Retinal pigment epithelial cell (primary cell): ENCODE measurements at regions not wholly inside any gene's neighbourhood (a gene's known extent, or its start where the extent isn't known, plus 50 kb on each side); places are given as distances from the start of the nearest gene placed in this dataset.

Source experiments
- DNase-seq: peaks from one replicate; pipeline ENCODE4 v3.0.0-alpha.2; 2010; ENCODE audit warnings: low read depth
- H3K4me3 ChIP-seq: 2 replicates; pipeline ENCODE4 v1.5.1; 2011; ENCODE audit warnings: mild to moderate bottlenecking, low read length, control low read depth, moderate library complexity
- TF ChIP-seq, protein P1 (sequence below): conservative IDR thresholded peaks from 2 replicates; pipeline ENCODE4 v1.5.1; 2011; ENCODE audit warnings: low read depth, low read length, control low read depth, inconsistent platforms

DNA sequence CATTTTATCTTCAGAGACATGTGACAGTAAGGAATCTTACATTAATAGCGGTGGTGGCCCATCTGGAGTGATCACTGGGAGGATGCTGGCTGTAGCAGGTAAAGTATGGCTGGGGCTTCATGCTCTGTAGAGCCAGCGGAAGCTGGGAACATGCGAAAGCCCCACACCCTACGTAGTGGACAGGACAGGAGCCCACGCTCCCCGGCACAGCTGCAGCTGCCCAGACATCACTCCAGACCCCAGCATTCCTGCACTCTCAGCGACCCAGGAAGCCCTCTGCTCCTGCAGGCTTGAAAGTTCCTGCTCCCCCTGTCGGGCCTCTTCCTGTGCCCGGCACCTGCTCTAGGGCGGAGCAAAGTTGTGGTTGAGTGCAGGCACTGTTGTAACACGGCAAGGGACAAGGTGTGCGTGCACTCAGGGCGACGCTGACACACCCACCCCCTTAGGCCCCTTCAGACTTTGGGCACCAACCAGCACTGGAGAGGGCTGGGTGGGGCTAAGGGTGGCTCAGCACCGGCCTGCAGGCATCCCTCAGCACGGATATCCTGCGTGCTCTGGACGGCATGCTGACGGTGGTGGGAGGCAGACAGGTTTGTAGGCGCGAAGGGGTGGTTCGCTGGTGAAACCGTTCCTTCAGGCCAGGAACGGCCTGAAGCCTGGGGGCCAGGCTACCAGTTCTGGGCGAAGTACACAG is 568.3 kb downstream of the FSCB start:
- no peak for DNase-seq
- TF ChIP-seq, protein P1, sequence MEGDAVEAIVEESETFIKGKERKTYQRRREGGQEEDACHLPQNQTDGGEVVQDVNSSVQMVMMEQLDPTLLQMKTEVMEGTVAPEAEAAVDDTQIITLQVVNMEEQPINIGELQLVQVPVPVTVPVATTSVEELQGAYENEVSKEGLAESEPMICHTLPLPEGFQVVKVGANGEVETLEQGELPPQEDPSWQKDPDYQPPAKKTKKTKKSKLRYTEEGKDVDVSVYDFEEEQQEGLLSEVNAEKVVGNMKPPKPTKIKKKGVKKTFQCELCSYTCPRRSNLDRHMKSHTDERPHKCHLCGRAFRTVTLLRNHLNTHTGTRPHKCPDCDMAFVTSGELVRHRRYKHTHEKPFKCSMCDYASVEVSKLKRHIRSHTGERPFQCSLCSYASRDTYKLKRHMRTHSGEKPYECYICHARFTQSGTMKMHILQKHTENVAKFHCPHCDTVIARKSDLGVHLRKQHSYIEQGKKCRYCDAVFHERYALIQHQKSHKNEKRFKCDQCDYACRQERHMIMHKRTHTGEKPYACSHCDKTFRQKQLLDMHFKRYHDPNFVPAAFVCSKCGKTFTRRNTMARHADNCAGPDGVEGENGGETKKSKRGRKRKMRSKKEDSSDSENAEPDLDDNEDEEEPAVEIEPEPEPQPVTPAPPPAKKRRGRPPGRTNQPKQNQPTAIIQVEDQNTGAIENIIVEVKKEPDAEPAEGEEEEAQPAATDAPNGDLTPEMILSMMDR = no peak
- H3K4me3 ChIP-seq = no peak overlapping the region

DNA sequence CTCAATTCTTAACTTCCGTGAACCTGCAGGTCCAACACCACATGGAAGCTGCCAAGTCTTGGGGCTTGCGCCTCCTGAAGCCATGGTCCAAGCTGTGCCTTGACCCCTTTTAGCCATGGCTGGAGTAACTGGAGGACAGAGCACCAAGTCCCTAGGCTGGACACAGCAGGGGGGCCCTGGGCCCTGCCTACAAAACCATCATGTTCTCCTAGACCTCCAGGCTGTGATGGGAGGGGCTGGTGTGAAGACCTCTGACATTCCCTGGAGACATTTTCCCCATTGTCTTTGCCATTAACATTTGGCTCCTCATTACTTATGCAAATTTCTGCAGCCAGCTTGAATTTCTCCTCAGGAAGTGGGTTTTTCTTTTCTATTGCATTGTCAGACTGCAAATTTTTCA is 570.1 kb downstream of the FSCB start:
- TF ChIP-seq, protein P1 = no peak
- H3K4me3 ChIP-seq = no peak overlapping the region
- no peak for DNase-seq

DNA sequence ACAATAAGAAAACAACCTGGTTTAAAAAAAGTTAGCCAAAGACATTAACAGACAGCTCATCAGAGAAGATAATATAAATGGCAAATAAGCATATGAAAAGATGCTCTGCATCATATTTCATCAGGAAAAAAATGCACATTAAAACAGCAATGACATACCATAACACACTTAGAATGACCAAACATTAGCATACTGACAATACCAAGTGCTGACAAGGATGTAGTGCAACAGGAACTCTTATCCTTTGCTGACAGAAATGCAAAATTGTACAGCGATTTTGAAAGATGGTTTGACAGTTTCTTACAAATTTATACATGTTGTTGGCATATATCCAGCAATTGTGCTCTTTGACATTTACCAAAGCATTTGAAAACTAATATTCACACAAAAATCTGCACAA is 573.0 kb downstream of the FSCB start:
- no peak for DNase-seq
- no peak overlapping the region for H3K4me3 ChIP-seq
- TF ChIP-seq, protein P1 = no peak

DNA sequence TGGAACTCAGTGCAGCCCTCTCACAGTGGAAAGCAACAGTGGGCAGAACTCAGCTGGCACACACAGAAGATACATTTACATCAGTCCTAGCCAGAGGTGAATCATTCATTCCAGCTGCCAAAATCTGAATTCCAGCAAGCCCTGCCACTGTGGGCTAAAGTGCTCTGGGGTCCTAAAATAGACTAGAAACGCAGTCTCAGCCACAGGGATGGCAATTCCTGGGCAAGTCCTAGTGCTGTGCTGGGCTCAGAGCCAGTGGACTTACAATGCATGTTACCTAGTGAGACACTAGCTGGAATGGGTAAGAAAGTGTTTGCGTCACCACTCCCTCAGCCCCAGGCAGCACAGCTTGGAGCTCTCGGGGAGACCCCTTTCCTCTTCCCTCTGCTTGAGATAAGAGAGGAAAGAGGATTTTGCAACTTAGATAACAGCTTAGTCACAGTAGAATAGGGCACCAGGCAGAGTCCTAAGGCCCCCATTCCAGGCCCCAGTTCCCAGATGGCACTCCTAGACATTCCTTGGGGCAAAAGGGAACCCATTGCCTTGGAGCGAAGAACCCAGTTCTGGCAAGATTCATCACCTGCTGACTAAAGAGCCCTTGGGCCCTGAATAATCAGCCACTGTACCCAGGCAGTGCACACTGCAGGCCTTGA is 592.9 kb downstream of the FSCB start:
- DNase-seq = no peak
- TF ChIP-seq, protein P1 = no peak
- H3K4me3 ChIP-seq = no peak overlapping the region

DNA sequence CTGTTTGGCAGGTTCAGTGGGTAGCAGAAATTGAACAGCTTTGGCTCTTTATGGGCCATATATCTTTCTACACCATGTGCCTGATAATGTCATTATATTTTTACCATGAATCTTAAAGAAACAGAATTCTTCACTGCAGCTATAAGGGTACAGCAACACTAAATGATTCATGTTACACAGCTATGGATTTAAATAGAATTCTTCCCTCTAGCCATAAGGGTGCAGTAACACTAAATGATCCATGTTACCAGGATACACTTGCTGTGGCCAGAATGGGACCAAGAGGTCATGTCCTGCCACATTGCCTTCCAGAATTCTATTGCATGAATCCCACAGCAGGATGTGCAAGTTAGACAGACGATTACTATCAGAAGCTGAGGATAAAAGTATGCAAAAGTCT is 603.9 kb downstream of the FSCB start:
- TF ChIP-seq, protein P1 = no peak

DNA sequence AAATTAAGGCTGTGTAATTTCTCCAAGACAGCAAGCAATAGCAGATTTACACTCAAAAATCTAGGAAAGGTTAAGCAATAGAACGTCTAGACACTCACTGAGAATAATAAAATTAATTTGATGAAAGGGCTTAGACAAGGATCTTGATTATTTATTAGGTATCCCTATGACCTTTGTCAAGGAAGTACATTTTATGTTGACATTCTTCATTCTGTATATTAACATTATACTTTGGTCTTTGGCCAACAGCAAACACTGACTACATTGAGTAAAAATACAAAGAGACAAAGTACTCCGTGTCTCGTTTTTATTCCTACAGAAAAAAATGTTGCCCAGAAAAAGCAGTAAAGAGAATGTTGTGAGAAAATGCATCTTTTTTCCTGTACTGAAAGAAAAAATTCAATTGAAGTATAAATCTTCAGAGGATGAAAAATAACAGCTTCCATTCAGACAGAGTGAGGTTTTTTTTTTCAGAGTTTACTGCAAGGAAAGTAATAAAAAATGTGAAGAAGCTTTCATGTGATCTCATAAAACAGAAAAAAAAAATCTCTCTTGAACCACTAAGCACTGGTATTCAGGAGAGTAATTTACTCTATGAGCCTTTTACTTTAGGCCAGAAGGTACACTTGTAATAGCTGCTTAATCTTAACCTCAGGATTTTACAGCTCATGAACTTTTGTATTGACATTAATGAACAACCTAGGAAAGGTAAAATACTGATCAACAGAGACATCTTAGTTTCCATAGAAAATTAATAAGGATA is 605.0 kb downstream of the FSCB start:
- TF ChIP-seq, protein P1 = no peak
- no peak for DNase-seq
- H3K4me3 ChIP-seq = no peak overlapping the region

More for the DNA sequence above, 603.9 kb downstream of the FSCB start:
- no peak overlapping the region for H3K4me3 ChIP-seq
- DNase-seq = no peak
